CD4-positive, alpha-beta T cell treated with Interleukin-2 at 100 ng/mL for 4 hours (primary cell): ENCODE measurements at regions not wholly inside any gene's neighbourhood (a gene's known extent, or its start where the extent isn't known, plus 50 kb on each side); places are given as distances from the start of the nearest gene placed in this dataset.

Experiments used
- DNase-seq: peaks from one replicate; pipeline ENCODE4 v3.0.0-alpha.2; 2020; ENCODE audit warnings: low spot score

DNA sequence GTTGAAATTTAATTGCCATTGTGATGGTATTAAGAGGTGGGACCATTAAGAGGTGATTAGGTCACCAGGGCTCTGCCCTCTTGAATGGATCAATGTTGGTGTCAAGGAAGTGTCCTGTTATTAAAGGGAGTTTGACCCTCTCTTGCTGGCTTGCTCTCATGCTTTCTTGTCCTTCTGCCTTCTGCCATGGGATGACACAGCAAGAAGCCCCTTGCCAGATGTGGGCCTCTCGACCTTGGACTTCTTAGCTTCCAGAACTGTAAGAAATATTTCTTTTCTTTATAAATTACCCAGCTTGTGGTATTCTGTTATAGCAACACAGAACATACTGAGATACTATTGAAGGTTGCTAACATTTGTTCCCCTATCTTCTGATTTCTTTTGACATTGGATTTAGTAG is 157.0 kb downstream of the MDFIC start:
- no peak for DNase-seq

GRCh38 chr7:115078386-115078785 is 156.5 kb downstream of the MDFIC start:
- no peak for DNase-seq

- no peak for DNase-seq
Measured at GRCh38 chr7:115070311-115070710, 148.4 kb downstream of the MDFIC start.
